ENCODE measurements at regions not wholly inside any gene's neighbourhood (a gene's known extent, or its start where the extent isn't known, plus 50 kb on each side); places are given as distances from the start of the nearest gene placed in this dataset.
"Not testable (repeated sequence)": the region's sequence is repeated elsewhere in the genome, so short reads cannot be mapped to it uniquely, and the experiment has no call there.

- DNase-seq = peak in 1 of 5 donors; percentile 0
These were observed 1672.5 kb upstream of the DDX18 start for GRCh38 chr2:116141891-116142474.

GRCh38 chr2:116142644-116143227 is 1671.8 kb upstream of the DDX18 start:
- no peak for DNase-seq

DNA sequence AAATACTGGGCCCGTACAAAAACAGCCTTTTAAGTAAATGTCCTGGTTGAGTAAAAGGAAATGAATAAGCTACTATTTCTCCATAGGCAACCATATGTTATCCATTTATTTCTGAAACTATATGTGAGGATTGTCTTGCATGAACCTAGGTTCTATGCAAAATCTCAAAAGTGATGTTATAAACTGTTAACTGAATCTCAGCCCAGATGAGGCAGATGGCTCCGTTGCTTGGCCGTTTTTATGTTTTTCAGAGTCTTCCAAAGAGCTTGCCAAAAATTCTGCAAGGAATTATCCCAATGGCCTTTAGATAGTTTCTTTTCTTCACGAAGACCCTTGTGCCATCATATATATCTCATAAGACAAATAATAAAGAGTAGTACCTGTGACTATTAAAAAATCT is 1669.5 kb upstream of the DDX18 start:
- DNase-seq = no peak

DNA sequence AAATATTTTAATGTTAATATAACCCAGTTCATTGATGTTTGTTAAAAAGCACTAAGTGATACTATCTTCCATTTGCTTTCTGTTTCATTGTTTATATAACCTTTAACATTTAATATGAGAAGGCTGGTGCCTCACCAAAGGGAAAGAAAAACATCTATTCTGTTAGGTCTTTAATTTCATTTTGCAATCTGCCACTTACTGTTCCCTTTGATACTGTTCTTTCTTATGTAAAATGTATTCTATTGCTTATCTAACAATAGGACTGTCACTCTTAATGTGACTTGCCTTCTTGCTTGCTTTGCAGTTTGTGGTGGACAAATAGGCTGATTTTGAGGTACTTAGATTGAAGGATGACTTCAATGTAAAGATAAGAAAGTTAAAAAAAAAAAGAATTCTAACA is 1666.1 kb upstream of the DDX18 start:
- no peak for DNase-seq

- no peak for DNase-seq
These were observed 1660.8 kb upstream of the DDX18 start for GRCh38 chr2:116153729-116154128.

GRCh38 chr2:116160657-116161056 is 1653.8 kb upstream of the DDX18 start:
- no peak for DNase-seq

- no peak for DNase-seq
These were observed 1652.1 kb upstream of the DDX18 start for GRCh38 chr2:116162395-116162794.

DNA sequence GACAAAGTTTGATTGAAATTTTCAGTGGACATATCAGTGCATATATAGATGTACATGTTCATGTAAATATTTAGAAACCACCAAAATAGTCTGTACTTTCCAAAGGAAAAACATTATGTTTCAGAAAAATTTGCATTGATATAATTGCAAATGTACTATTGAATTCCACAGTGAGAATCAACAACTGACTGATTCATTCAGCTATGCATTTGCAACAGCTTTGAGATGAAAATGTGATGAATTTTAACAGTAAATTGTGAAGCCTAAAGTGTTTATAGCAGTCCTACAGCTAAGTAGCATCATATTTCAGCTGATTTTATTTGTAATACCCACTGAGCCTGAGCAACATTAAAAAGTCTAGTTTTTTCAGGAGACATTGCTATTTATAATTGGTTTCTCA is 1647.4 kb upstream of the DDX18 start:
- no peak for DNase-seq

DNA sequence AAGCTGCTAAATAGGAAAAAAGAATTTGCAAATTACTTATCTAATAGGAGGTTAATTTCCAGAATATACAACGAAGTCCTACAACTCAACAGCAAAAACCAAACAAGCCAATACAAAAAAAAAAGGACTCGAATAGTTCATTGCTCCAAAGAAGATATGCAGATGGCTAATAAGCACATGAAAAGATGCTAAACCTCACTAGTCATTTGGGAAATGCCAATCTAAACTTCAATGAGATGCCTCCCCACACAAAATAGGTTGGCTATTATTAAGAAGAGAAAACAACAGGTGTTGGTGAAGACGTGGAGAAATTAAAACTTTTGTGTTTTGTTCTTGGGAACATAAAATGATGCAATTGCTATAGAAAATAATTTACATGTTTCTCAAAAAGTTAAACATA is 1634.4 kb upstream of the DDX18 start:
- DNase-seq = no peak

DNA sequence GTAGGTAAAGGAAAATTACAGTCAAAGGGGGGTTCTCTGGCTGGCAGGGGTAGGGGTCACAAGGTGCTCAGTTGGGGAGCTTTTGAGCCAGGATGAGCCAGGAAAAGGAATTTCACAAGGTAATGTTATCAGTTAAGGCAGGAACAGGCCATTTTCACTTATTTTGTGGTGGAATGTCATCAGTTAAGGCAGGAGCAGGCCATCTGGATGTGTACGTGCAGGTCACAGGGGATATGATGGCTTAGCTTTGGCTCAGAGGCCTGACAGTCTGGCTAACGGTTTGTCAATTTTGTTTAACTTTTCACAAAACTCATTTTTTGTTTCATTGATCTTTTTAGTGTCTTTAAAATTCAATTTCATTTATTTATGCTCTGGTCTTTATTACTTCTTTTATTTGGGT is 1623.8 kb upstream of the DDX18 start:
- DNase-seq = not testable (repeated sequence)

DNA sequence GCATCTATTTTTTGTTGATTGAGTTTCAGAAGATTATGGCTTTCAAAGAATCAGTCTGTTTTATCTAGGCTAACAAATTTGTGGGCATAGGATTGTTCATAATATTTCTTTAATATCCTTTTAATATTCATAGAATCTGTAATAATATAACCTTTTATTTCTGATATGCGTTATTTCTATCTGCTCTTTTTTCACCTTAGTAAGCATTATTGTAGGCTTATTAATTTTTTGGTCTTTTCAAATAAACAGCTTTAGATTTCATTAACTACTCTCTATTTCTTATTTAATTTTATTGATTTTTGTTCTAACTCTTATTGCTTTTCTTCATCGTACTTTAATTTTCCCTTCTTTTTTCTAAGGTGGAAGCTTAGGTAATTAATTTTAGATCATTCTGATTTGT is 1614.4 kb upstream of the DDX18 start:
- DNase-seq = no peak

DNA sequence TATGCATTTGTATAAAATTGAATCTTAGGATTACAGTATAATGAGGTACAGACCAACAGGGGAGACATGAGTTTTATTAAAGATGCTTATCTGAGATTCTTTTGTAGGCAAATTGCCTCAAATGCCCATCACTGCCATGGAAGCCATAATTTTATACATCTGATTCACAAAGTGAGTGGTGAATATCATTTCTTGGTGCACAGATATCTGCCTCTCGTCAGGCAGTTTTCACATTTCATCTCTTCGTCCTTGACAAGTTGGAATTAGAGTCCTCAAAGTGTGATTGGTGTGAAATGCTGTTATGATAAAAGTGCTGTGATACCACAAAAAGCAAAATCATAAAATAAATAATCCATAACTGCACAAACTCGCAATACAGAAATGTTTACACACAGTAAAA is 1602.8 kb upstream of the DDX18 start:
- DNase-seq = no peak

DNA sequence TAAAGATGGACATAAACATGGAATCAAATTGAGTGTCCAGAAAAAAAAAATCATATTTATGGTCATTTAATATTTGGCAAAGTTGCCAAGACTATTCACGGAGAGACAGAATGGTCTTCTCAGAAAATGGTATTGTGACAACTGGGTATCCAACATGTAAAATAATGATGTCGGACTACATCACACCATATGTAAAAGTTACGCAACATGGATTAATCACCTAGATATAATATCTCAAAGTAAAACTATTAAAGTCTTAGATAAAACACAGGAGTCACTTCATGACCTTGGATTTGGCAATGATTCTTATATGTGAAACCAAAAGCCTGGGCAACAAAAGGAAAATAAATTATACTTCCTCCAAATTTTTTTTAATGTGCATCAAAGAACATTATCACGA is 1591.7 kb upstream of the DDX18 start:
- no peak for DNase-seq

DNA sequence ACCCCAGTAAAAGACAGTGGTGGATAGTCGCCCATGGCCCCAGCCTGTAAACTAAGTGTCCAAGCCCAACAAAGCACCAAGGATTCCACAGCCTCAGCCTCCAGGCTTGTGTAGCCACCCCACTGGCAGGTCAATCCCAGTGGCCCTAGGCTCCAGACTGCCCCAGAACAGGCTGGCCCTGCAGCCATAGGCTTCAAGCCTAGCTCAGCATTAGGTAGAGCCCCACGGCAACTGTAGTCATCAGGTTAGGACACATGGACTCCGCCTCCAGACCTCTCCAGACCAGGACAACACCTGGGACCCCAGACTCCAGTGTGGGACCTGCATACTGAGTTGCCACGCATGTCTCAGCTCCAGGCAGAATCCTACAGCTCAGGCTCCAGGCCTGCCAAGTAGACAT is 1590.6 kb upstream of the DDX18 start:
- no peak for DNase-seq

DNA sequence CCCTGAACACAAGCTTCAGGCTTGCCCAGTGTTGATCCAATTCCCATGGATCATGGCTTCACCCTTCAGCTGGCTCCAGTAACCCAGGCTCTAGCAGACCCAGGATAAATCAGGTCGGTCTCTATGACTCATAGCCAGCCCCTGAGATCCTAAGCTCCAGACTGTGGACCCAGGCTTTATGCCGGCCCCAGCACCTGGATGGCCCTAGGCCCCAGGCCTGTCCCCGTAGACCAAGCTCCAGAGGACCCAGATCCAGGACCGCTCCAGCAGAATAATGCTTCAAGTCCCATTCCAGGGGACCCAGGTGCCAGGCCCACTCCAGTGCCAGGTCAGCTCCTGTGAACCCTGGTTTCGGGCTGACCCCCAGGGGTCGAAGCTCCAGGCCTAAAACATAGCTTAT is 1589.9 kb upstream of the DDX18 start:
- DNase-seq = no peak

- DNase-seq = no peak
These were observed 1576.0 kb upstream of the DDX18 start for GRCh38 chr2:116238511-116238910.

- DNase-seq = no peak
These were observed 1564.1 kb upstream of the DDX18 start for GRCh38 chr2:116250376-116250775.

GRCh38 chr2:116264872-116265271 is 1549.6 kb upstream of the DDX18 start:
- DNase-seq = no peak

GRCh38 chr2:116269040-116269439 is 1545.5 kb upstream of the DDX18 start:
- DNase-seq = no peak

DNA sequence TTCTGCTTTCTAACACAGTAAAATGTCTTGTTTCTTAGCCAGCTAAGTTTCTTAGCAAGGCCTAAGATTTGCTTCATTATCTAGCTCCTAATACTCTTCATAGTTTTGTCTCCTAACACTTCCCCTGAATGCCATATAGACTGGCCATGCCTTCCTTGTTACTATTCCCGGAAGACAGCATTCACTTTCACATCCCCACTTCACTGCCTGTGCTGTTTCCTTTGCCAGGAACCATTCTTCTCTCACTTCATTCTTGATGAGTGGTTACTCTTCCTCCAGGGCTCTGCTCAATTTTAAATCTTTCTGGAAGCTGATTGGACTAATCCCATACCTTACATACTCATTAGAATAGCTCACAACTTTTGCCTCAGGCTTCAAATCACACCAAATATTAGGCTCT is 1510.2 kb upstream of the DDX18 start:
- no peak for DNase-seq

- no peak for DNase-seq
These were observed 1497.4 kb upstream of the DDX18 start for GRCh38 chr2:116317111-116317510.

DNA sequence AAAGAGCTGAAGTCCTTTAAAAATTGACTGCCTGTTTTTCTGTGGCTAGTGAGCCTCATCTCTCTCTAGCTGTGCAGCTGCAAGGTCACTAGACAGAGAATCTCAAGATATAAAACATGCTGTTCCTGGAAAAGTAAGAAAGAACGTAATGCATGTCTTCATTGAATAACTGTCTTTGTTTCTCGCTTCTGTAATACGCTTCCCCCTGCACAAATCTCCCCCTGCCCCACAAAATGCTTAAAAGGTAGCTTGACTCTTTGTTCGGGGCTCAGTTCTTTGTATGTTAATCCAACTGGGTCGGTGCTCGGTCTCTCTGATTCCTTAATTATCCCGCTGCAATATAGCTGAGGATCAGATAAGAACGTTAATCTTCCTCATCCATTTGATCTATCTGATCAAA is 1495.9 kb upstream of the DDX18 start:
- DNase-seq = not testable (repeated sequence)

- no peak for DNase-seq
These were observed 1495.5 kb upstream of the DDX18 start for GRCh38 chr2:116319001-116319400.

DNA sequence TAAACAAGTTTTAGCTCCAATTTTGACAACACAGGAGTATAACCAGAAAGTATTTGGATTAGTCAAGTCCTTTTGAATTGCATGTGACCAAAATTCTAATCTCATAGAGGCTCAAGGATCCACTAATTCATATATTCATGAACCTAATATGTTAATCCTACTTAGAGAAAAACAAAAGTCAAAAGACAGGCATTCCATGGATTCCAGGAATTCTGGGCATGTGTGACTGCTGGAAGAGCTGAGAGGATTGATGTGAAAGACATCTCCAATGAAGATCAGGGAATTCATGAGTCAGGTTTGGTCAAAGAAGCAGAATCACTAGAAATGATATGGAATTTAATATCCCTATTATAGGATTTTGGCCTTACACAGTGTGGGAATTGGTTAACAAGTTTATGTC is 1494.6 kb upstream of the DDX18 start:
- no peak for DNase-seq

DNA sequence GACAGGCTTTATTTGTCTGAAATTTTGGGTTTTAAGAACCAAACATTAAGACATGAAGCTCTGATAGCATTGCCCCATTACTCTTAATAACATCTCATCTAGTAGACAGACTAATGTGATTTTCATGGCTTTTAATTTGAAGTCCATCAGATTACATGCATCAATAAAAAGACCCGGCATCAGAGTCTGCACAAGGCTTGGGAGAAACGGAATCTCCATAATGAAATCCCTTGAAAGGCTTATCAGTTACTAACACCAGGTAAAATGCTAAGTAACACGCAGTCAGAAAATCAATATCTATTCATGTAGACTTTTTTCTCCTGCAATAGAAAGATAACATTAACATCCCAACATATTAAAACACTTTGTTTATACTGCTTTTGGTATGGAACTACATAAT is 1485.2 kb upstream of the DDX18 start:
- DNase-seq = no peak
